ENCODE measurements at regions not wholly inside any gene's neighbourhood (a gene's known extent, or its start where the extent isn't known, plus 50 kb on each side); places are given as distances from the start of the nearest gene placed in this dataset.

DNA sequence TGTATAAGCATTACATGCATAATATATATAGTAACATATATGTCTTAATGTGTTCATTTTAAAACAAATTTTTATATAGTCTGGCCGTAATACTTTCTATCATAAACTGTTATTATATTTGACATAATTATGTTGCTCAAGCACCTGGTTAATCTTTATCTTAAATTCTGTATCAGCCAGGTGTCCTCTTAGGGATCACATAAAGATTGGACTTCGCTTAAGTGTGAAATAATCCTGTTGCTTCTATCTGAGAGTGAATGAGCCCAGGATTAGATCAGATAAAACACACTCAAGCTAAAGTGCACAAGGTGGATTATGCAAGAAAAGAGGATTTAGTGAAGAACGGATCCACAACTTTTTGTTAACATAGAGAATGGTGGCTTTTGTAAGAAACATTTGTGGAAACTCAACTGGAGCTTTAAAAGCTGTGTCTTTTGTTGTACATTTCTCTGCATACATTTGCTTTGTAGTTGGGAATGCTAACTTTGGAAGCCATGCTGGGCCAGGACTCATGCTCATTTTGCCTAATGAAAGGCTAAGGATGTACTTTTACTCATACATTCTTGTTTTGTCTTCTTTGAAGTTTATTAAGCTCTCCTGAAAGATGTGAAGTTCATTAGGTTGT lies 437.8 kb downstream of the ZIC1 start:
- no peak overlapping the region for H2AK5ac ChIP-seq (ENCODE audit: low read depth, low read length)
- in situ Hi-C loops (cut with MboI; ENCODE audit: low sequenced_read_pairs) = no loop called here
- CTCF ChIA-PET = no interaction called here

More for the DNA sequence above, 437.8 kb downstream of the ZIC1 start:
- Histone ChIP-seq H3K4me3 (ENCODE audit: insufficient read depth, low read depth, low read length) (no peak overlapping the region), H4K8ac (ENCODE audit: low read depth in 2 of 2, low read length in 2 of 2) (no peak overlapping the region), H2AFZ (replicated peaks; ENCODE audit: low read length, poor library complexity) (no peak overlapping the region), H3K27me3 (ENCODE audit: control insufficient read depth, insufficient read depth, low read length) (no peaks in the 10 kb centered on the region), H2AK9ac (replicated peaks; ENCODE audit: low read depth, low read length, poor library complexity) (no peak overlapping the region), H3K4ac (ENCODE audit: low read depth, low read length) (no peak overlapping the region), H3K4me1 (ENCODE audit: control insufficient read depth, insufficient read depth, low read length) (no peaks in the 10 kb centered on the region), H2BK5ac (ENCODE audit: low read depth, low read length, poor library complexity, severe bottlenecking) (no peak overlapping the region), H3K27ac (ENCODE audit: insufficient read depth, low read length) (no peak overlapping the region), H3K9me3 (ENCODE audit: control insufficient read depth, insufficient read depth, low read length) (no peaks in the 10 kb centered on the region), H2BK20ac (ENCODE audit: low read depth, low read length) (no peak overlapping the region), H3K79me1 (ENCODE audit: low read depth in 1 of 2, low read length in 2 of 2) (no peaks in the 10 kb centered on the region), H3K4me2 (ENCODE audit: low read depth, low read length) (no peak overlapping the region), H4K5ac (ENCODE audit: low read depth, low read length) (no peak overlapping the region), H4K20me1 (ENCODE audit: insufficient read depth, low read length) (no peaks in the 10 kb centered on the region), H4K91ac (ENCODE audit: insufficient read depth, low read depth, low read length) (no peak overlapping the region), H3K14ac (replicated peaks; ENCODE audit: low read depth, low read length) (no peak overlapping the region), H3K9me1 (ENCODE audit: insufficient read depth, low read length) (no peaks in the 10 kb centered on the region), H3K23ac (ENCODE audit: low read depth, low read length) (no peak overlapping the region), H3K36me3 (ENCODE audit: control insufficient read depth, insufficient read depth, low read length) (no peaks in the 10 kb centered on the region), H3K9ac (ENCODE audit: low read depth, low read length) (no peak overlapping the region), H3K56ac (ENCODE audit: extremely low read depth, insufficient read depth, low read length) (no peak overlapping the region), H2BK15ac (ENCODE audit: low read depth, low read length) (no peak overlapping the region), H3K18ac (ENCODE audit: low read depth, low read length) (no peak overlapping the region), H2BK120ac (ENCODE audit: low read depth, low read length) (no peak overlapping the region)
- TF ChIP-seq RFX5 (IDR thresholded peaks at IDR 0.05; ENCODE audit: low read depth, low read length) = no peak
- no peak for TF ChIP-seq RAD21 (IDR thresholded peaks at IDR 0.05; ENCODE audit: low read length)
- TF ChIP-seq, protein P1, sequence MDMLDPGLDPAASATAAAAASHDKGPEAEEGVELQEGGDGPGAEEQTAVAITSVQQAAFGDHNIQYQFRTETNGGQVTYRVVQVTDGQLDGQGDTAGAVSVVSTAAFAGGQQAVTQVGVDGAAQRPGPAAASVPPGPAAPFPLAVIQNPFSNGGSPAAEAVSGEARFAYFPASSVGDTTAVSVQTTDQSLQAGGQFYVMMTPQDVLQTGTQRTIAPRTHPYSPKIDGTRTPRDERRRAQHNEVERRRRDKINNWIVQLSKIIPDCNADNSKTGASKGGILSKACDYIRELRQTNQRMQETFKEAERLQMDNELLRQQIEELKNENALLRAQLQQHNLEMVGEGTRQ (IDR thresholded peaks at IDR 0.05; ENCODE audit: low read depth, low read length) = no peak
- TF ChIP-seq CHD1 (IDR thresholded peaks at IDR 0.05; ENCODE audit: low read depth, low read length) = no peak
- no peak for TF ChIP-seq SMC3 (IDR thresholded peaks at IDR 0.05; ENCODE audit: low read depth, low read length)
- no peak for TF ChIP-seq NFE2L2 (IDR thresholded peaks at IDR 0.05; ENCODE audit: low read depth, low read length)
- no peak for TF ChIP-seq BHLHE40 (IDR thresholded peaks at IDR 0.05; ENCODE audit: low read depth, low read length)
- TF ChIP-seq CTCF (conservative IDR thresholded peaks at IDR 0.05; ENCODE audit: low read depth, low read length) = no peak
- no peak for TF ChIP-seq RCOR1 (IDR thresholded peaks at IDR 0.05; ENCODE audit: insufficient replicate concordance, low read length)
- no peak for TF ChIP-seq MXI1 (IDR thresholded peaks at IDR 0.05; ENCODE audit: borderline replicate concordance, low read depth, low read length)
- no peak for TF ChIP-seq MAFK (IDR thresholded peaks at IDR 0.05; ENCODE audit: low read depth, low read length)
- TF ChIP-seq CEBPB (IDR thresholded peaks at IDR 0.05; ENCODE audit: low read depth, low read length) = no peak
- TF ChIP-seq MAZ (IDR thresholded peaks at IDR 0.05; ENCODE audit: borderline replicate concordance, low read depth, low read length) = no peak
- TF ChIP-seq POLR2A (IDR thresholded peaks at IDR 0.05; ENCODE audit: low read depth, low read length) = no peak
- TF ChIP-seq FOS (IDR thresholded peaks at IDR 0.05; ENCODE audit: low read depth, low read length) = no peak
- no peak for TF ChIP-seq ELK1 (IDR thresholded peaks at IDR 0.05; ENCODE audit: borderline replicate concordance, low read depth, low read length)
- no peak for ATAC-seq (ENCODE audit: low read depth)
- no peak for DNase-seq
- dilution Hi-C loops (cut with HindIII; ENCODE audit: low sequenced_read_pairs, unreplicated experiment) (no loop called here), intact Hi-C loops (cut with micrococcal nuclease) (no loop called here)
- 80% methylated on average over 1 of the region's 3 CpGs; no CpG with 5 or more reads in 1 of the 2 experiments for WGBS, 2 experiments (ENCODE audit: extremely low coverage in 2 of 2, insufficient read length in 1 of 2)
- POLR2A ChIA-PET (ENCODE audit: unreplicated experiment) = no interaction called here
- no TSS peak for BruUV-seq (replicated peaks)

Measured in IMR-90 (cell line).